ENCODE measurements at regions not wholly inside any gene's neighbourhood (a gene's known extent, or its start where the extent isn't known, plus 50 kb on each side); places are given as distances from the start of the nearest gene placed in this dataset.

- Histone ChIP-seq H3K4me3 (no peak overlapping the region), H3K27me3 (no peaks in the 10 kb centered on the region), H3K36me3 (no peaks in the 10 kb centered on the region), H3K27ac (no peak overlapping the region), H3K4me1 (no peaks in the 10 kb centered on the region), H3K9me3 (no peaks in the 10 kb centered on the region)
- no peak for TF ChIP-seq CTCF (IDR thresholded peaks at IDR 0.05)
- TF ChIP-seq POLR2A (IDR thresholded peaks at IDR 0.05), result no peak
- DNase-seq (no peak), ATAC-seq (no peak)
- WGBS (ENCODE audit: insufficient coverage, low coverage, low lambda C conversion rate, missing lambda C conversion rate), result 50% methylated on average over 2 of the region's 2 CpGs
- intact Hi-C loops (cut with DNase I), result no loop called here
Measured at GRCh38 chr2:6215053-6215452, 522.9 kb downstream of the SOX11 start.

- 52% methylated on average over 2 of the region's 2 CpGs for WGBS (ENCODE audit: insufficient coverage, low coverage, low lambda C conversion rate, missing lambda C conversion rate)
- no peaks in the 10 kb centered on the region for H3K4me1 ChIP-seq
- intact Hi-C loops (cut with DNase I), result no loop called here
- no peaks in the 10 kb centered on the region for H3K36me3 ChIP-seq
- H3K27me3 ChIP-seq, result no peaks in the 10 kb centered on the region
- no peak overlapping the region for H3K4me3 ChIP-seq
- H3K9me3 ChIP-seq, result no peaks in the 10 kb centered on the region
- TF ChIP-seq CTCF (IDR thresholded peaks at IDR 0.05) (no peak), POLR2A (IDR thresholded peaks at IDR 0.05) (no peak)
- H3K27ac ChIP-seq, result no peak overlapping the region
- no peak for ATAC-seq
- no peak for DNase-seq
Measured at GRCh38 chr2:6216234-6216633, 524.0 kb downstream of the SOX11 start.

- H3K9me3 ChIP-seq, result no peaks in the 10 kb centered on the region
- H3K4me1 ChIP-seq, result no peaks in the 10 kb centered on the region
- H3K27me3 ChIP-seq, result no peaks in the 10 kb centered on the region
- H3K4me3 ChIP-seq, result no peak overlapping the region
- TF ChIP-seq CTCF (IDR thresholded peaks at IDR 0.05), result no peak
- TF ChIP-seq POLR2A (IDR thresholded peaks at IDR 0.05), result no peak
- intact Hi-C loops (cut with DNase I), result no loop called here
- 64% methylated on average over 4 of the region's 4 CpGs for WGBS (ENCODE audit: insufficient coverage, low coverage, low lambda C conversion rate, missing lambda C conversion rate)
- no peak overlapping the region for H3K27ac ChIP-seq
- DNase-seq (no peak), ATAC-seq (no peak)
- H3K36me3 ChIP-seq, result no peaks in the 10 kb centered on the region
Measured at GRCh38 chr2:6218926-6219325, 526.7 kb downstream of the SOX11 start.

DNA sequence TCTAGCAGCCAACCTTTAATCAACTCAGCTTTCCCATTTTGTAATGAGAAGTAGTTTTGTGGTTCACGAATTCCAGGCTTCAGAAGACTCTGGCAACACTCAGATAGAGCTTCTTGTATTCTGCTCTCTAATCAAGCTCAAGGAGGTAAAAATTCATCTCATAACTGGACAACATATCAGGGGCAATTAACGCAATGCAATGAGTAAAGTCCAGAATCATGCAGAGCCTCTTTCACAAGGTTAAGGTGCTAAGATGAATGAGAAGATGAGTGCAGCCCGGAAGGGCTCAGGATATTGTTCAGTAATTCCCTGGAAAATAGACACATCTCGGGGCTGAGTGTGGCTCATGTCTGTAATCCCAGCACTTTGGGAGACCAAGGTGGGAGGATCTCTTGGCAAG, 527.7 kb downstream of the SOX11 start:
- intact Hi-C loops (cut with DNase I), result no loop called here
- ATAC-seq (no peak), DNase-seq (no peak)
- Histone ChIP-seq H3K27ac (no peak overlapping the region), H3K4me3 (no peak overlapping the region), H3K9me3 (no peaks in the 10 kb centered on the region), H3K27me3 (no peaks in the 10 kb centered on the region), H3K4me1 (no peaks in the 10 kb centered on the region), H3K36me3 (no peaks in the 10 kb centered on the region)
- no peak for TF ChIP-seq CTCF (IDR thresholded peaks at IDR 0.05)
- no peak for TF ChIP-seq POLR2A (IDR thresholded peaks at IDR 0.05)
- whole genome bisulfite sequencing (ENCODE audit: insufficient coverage, low coverage, low lambda C conversion rate, missing lambda C conversion rate), result 59% methylated on average over 4 of the region's 4 CpGs

- no peaks in the 10 kb centered on the region for H3K27me3 ChIP-seq
- DNase-seq, result no peak
- no peaks in the 10 kb centered on the region for H3K4me1 ChIP-seq
- no peak overlapping the region for H3K27ac ChIP-seq
- H3K36me3 ChIP-seq, result no peaks in the 10 kb centered on the region
- intact Hi-C loops (cut with DNase I), result no loop called here
- WGBS (ENCODE audit: insufficient coverage, low coverage, low lambda C conversion rate, missing lambda C conversion rate), result 56% methylated on average over 3 of the region's 4 CpGs
- TF ChIP-seq CTCF (IDR thresholded peaks at IDR 0.05), result no peak
- no peak for TF ChIP-seq POLR2A (IDR thresholded peaks at IDR 0.05)
- no peak for ATAC-seq
- no peaks in the 10 kb centered on the region for H3K9me3 ChIP-seq
- no peak overlapping the region for H3K4me3 ChIP-seq
Measured at GRCh38 chr2:6222296-6222695, 530.1 kb downstream of the SOX11 start.

All from right lobe of liver (tissue), 6 donors.